Erythroblast (primary cell): ENCODE measurements at regions not wholly inside any gene's neighbourhood (a gene's known extent, or its start where the extent isn't known, plus 50 kb on each side); places are given as distances from the start of the nearest gene placed in this dataset.

ENCODE experiments used
- GATA1 ChIP-seq: IDR thresholded peaks from 2 replicates; pipeline ENCODE4 v1.6.1; 2011; ENCODE audit warnings: low read depth, mild to moderate bottlenecking, control low read depth, low read length, moderate library complexity
- POLR2A ChIP-seq: IDR thresholded peaks from 2 replicates; pipeline ENCODE4 v1.6.1; 2011; ENCODE audit warnings: mild to moderate bottlenecking, low read length

DNA sequence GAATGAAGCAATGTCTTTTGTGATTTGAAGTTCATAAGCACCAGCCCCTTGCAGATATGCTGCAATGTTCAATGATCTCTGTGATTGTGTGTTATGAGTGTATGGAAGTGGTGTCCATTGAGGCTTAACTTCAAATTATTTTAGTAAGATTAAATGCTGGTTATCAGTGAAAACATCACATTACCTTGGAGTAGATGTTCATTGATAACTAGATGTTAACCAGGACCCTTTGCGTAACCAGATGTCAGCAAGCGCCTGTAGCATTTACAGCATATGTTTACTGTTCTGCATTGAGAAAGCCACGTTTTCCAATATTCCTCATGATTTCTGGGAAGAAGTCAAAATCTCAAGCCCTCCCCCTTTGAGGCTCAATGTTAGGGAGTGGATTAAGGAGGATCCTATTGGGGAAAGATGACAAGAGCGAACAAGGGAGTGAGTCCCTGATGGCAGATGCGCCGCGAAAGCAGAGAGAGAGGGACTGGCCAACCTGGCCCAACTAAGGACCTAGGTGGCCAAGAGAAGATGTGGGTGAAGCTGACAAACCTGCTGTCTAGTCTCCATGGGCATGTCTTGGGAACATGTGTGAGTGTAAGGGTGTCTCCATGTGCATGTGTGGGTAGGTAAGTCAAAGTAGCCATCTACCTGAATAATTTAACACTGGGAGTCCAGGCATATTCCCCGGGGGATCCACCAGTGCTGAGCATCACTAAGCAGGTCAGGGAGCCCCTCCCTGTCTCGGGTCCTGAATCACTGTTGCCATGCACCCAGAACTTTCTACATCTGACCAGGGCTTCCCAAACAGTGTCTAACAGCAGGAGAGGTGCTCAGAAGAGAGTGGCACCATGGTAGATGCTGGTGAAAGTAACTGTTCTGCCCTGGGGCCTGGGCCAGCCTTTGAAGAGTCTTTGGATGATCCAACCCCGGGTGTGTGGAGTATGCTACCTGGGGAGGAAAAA lies 141.6 kb upstream of the GDF10 start:
- no peak for TF ChIP-seq POLR2A
- no peak for TF ChIP-seq GATA1
